HG02870 (cell line): ENCODE measurements at regions not wholly inside any gene's neighbourhood (a gene's known extent, or its start where the extent isn't known, plus 50 kb on each side); places are given as distances from the start of the nearest gene placed in this dataset.
A peak's percentile ranks its signal among the peaks of the same experiment; 100 is the strongest.

Experiments
- ATAC-seq: cut with Tn5 transposase; IDR thresholded peaks from one replicate; pipeline ENCODE4 v1.9.1; 2021; ENCODE audit warnings: mild to moderate bottlenecking, moderate library complexity; ENCODE audit not compliant: unreplicated experiment

GRCh38 chr1:181366910-181367309 lies 116.4 kb upstream of the CACNA1E start:
- ATAC-seq, result no peak

DNA sequence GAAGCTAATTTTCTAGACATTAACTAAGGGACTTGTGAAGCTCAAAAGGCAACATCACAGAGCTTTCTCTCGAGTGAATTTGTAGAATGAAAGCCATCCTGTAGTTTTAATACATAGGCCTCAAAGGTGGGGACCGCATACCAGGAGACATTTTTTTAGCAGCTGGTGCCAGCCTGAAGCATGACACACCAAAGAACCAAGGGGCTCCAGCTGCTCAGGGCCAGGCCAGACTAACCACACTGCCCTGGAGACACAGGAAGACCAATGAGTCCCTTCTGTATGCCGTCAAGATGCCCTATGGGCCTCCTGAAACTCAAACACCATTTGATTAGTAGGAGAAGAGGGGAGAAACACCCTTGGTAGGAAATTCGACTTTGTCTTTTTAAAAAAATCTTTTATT lies 113.9 kb upstream of the CACNA1E start:
- ATAC-seq, result no peak

DNA sequence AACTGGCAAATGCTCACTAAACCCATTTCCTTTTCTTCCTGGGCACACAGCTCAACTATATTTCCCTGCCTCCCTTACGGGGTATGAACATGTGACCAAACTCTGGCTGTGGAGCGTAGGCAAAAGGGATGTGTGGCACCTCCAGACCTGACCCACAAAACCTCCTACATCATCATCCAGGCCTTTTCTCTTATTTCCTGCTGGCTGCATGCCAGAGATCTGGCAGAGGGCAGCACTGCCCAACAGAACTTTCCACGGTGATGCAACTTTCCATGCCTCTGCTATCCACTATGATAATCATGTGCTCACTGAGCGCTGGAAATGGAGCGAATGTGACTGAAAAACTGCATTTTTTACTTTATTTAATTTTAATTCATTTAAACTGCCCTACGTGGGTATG lies 99.6 kb upstream of the CACNA1E start:
- no peak for ATAC-seq

DNA sequence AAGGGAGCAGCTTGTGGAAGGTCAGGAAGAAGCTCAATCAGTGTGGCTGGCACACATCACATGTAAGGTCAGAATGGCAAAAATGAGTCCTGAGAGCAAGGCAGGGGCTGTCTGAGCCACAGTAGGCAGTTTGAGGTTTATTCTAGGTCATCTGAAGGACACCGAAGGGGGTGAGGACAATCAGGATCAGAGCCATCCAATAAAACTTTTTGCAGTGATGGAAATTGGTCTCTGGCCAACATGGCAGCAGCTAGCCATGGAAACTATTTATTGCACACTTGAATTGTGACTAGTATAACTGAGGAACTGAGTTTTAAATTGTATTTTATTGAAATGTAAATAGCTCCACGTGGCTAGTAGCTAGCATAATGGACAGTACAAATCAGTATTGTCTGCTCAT lies 97.0 kb upstream of the CACNA1E start:
- ATAC-seq, result no peak

- ATAC-seq, result no peak
Observed at GRCh38 chr1:181386951-181387350, 96.4 kb upstream of the CACNA1E start.

GRCh38 chr1:181387702-181388101 lies 95.6 kb upstream of the CACNA1E start:
- no peak for ATAC-seq

DNA sequence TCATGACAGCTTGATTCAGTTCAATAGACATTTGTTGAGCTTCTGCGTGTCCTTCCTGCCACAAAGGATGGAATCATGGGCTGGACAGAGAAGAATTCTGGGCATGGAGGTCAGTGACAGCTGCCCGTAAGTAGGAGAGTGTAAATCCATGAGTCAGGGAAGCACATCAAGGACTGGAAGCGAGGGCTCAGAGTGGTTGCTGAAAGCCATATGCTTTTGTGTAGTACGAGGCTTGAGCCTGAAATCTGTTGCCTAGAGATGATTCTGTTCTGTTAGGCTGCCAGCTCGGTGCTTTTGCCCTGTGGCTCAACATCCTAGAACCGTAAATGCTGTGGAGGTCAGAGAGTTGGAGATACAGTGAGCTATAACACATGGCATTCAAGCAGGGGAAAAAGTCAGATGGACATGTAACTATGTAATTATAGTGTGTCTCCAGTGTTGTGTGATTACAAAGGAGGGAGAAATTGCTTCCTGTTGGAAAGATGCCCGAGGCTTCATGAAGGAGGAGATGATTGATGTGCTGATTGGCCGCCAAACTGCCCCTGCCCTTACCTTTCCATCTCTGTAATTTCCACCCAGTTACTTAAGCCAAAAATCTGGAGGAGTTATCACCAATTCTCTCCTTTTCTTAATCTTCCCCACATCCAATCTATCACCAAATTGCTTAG lies 92.8 kb upstream of the CACNA1E start:
- no peak for ATAC-seq

DNA sequence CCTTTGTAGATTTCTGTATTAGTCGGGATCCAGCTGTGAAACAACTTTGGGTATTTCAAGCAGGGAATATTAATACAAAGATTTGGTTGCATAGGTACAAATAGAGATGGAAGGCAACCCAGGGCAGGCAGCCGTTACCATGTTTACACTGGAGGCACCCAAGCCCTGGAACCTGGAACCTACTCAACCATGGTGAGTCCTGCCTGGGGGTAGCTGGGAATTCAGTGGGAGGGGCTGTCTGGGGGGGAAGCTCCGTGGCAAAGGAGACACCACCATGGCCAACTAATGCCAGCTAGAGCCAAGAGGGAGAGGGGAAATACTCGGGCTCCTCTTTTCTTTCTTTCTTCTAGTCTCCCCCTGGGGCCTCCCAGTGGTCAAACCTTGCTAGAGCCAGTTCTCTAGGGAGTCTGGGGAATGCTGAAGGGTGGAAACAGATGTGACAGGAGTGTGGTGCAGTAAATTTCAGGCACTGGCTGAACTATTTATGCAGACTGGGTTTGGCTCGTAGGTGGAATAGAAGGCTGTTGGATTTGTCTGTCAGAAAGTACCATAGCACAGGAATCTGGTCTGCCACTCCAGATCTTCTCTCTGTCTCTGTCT lies 91.9 kb upstream of the CACNA1E start:
- ATAC-seq, result no peak

- no peak for ATAC-seq
Observed at GRCh38 chr1:181392133-181392532, 91.2 kb upstream of the CACNA1E start.

DNA sequence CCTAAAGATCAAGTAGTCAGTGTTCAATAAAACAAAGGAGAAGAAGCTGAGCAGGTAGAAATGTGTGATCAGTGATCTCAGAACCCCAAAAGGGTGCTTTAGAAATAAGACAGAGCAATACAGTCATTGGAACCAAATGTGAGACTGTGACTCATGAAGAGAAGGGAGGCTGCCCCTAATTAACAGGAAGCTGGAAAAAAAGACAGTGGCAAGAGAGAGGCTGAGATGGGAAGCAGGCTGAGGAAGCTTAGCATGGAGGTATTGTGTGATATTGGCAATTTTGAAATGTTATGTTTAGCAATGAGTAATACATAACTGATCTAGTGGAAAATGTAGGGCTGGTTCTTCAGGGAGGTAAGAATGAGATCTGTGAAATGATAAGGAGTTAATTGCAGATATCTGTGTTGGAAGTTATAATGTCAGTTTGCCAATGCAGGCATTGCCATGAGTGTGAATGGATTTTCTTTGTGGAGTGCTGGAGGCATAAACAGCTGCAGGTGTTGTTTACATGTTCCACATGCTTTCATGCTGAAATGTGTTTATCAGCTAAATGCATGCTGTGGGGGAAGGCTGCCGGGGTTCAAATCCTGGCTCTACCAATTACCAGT lies 90.6 kb upstream of the CACNA1E start:
- no peak for ATAC-seq

DNA sequence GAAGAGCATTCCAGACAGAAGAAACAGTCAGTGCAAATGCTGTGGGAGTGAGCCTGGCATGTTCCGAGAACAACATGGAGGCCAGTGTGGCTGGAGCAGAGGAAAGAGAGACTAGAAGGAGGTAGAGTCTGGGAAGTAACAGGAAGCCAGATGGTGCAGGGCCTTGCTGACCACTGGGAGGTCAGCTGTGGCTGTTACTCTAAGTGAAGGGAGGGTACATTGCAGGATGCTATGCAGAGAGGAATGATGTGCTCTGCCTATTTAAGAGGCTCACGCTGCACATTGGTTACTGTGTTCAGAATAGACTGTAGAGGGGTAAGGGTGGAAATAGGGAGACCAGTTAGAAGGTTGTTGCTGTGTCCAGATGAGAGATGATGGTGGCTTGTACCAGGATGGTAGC lies 88.6 kb upstream of the CACNA1E start:
- no peak for ATAC-seq

DNA sequence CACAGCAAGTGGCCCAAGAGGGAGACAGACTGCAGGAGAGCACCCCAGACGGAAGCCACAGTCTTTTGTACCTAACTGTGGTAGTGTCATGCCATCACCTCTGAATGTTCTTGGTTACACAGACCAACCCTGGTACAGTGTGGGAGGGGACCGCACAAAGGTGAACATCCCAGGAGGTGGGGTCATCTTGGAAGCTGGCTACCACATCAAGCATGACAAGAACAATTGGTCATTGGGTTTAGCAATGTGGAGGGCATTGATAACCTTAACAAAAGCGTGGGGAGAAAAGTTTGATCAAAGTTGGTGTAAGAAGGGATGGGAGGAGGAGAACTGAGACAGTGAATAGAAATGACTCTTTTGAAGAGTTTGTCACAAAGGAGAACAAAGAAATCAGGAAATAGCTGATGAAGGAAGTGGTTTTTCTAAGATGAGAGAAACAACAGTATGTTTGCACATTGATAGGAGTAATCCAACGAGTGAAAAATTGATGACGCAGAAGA lies 87.1 kb upstream of the CACNA1E start:
- ATAC-seq, result no peak

DNA sequence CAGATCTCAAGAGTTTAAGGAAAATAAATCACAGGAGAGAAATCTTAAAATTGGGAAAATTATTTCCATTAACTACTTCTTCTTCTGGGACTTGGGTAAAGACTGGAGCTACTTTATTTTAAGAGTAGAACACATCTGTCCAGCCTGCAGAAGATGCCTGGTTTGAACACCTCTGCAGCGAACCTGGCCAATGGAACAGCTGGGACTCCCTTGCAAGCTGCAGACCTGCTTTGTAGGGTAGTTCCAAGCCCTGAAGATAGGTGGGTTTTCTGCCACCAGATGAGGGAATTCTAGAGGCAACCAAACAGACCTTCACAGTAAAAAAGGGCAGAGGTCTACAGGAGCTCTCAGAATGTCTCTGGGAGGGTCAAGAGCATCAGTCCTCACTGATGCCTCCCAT lies 86.5 kb upstream of the CACNA1E start:
- no peak for ATAC-seq

- ATAC-seq, result peak; percentile 48
Observed at GRCh38 chr1:181397845-181398244, 85.5 kb upstream of the CACNA1E start.

DNA sequence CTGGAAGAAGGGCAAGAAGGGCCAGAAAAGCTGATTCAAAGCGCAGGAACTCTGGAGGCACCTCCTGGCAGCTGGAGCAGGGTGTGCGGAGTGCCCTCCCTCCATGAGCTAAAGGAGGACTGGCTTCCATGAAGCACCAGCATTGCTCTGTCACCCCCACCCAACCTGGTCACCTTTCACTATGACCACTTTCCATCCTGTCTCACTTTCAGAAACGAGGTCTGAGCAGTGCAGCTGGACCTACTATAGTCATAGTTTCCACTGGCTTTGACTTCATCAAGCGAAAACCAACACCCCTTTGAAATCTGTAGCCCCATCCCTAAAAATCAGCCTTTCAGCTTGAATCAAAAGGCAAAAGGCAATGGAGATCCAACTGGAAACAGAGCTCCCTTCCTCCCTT lies 84.8 kb upstream of the CACNA1E start:
- ATAC-seq, result peak; percentile 96

DNA sequence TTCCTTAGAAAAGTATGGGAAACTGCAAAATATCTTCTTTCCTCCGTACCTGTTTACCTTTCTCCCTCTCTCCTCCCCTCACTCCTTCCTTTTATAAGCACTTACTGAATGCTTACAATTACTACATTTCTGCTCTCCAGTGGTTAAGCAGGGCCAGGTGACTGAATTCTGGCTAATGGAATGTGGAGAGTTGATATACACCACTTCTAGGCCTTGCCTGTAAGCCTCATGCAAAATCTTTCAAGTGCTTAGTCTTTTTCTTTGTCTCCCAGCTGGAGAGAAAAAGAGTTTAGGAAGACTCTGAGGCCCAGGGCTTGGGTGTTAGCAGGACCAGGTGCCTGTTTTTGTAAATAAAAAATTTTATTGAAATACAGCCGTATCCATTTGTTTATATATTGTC lies 77.7 kb upstream of the CACNA1E start:
- no peak for ATAC-seq

DNA sequence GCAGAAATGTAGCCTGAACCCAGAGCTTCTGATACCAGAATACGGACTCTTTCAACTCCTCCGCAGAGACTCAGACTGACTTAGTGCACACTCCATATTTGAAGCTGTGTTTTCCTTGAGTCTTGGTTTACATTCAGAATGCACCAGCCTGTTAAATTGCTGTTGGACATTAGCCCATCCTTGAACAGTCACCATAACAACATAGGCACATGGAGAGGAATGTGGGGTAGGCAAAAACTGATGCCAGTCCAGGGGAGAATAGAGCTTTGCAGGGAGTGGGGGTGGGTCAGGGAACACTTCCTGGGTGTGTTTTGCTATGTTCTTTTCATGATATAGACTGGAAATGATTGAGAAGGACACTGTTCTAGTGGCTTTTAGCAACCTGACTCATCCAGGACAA lies 76.3 kb upstream of the CACNA1E start:
- ATAC-seq, result no peak

- ATAC-seq, result no peak
Observed at GRCh38 chr1:181409981-181410380, 73.3 kb upstream of the CACNA1E start.

DNA sequence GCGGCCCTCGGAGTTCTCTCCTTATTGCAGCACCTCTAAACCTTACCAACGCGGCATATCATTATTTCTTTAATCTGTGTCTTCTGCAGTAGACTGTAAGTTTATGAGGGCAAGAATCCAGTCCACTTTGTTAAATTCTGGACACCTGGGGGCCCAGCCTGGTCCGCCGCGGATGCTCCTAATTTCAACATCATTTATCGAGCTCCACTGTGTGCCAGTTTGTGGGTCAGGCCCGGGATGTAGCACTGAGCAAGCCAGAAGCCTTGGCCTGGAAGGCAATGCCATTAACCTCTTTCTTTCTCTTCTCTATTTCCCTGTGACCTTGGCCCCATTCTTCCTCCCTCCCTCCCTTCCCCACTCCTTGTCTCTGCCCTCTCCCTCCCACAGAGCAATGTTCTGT lies 70.6 kb upstream of the CACNA1E start:
- no peak for ATAC-seq

DNA sequence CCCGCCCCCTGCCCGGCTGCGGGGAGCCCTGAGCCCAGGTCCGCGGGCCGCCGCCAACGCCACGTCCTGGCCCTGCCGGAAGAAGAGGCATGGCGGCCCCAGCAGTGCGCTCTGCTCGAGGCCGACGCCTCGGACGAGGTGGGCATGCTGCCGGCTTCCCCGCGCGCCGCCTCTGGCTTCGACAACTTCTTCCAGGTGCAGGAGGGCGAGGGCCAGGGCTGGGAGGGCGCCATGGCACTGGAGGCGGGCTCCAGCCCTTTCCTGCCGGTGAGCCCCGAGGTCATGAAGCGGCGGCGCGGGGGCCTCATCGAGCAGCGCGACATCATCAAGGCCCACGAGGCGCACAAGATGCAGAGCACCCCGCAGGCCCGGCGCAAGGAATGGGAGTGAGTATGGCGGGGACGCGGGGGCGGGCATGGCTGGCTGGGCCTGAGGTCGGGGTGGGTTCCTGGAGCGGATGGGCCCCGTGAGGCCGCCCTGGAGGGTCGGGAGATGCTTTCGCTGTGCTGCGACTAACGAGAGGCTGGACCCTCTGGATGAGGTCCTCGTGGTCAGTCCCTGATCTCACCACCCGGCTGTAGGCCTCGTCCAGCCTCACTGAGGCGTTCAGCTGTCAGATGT lies 70.0 kb upstream of the CACNA1E start:
- ATAC-seq, result no peak

GRCh38 chr1:181413836-181414235 lies 69.5 kb upstream of the CACNA1E start:
- no peak for ATAC-seq

DNA sequence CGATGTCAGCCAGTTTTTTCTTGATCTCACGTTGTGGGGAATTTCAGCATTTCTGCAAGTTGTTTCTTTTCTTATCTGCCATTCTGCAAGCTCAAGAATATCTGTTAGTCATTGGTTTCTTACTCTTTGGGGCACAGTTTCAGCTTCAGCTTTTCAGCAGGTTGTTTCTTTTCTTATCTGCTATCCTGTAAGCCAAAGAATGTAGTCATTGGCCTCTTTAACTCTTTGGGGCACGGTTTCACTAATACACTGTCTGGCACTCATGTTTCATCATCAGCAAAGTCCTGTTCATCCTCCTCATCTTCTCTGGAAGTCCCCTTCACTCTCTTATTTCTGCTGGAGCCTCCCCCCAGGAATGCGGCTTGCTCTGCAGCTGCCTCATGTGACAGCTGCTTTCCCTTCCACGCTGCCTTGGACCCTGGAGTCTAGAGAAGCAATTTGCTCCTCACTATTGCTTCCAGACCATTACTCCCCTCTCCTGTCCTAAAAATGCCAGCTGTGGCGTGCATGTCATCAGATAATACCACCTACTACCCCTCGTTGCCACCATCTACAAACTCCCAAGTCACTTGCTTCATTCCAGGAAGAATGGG lies 67.0 kb upstream of the CACNA1E start:
- no peak for ATAC-seq
